ENCODE measurements at regions not wholly inside any gene's neighbourhood (a gene's known extent, or its start where the extent isn't known, plus 50 kb on each side); places are given as distances from the start of the nearest gene placed in this dataset.

DNA sequence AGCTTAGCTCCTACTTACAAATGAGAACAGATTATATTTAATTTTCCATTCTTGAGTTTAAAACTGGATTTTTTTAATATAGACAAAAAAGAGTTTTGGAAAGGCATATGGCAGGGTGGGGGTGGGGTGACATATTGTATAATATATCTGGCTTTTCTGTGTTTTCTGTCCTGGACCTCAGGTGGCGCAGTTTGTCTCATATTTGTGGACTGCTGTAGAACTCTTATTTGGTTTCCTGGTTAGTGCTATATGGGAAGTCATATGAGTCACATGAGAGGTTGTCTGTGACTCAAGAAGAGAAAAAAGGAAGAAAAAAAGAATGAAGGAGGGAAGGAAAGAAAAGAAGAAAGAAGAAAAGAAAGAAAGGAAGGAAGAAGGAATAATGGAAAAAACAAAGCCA, 131.8 kb downstream of the CLVS2 start:
- in situ Hi-C loops (cut with HindIII; ENCODE audit: low pct_ligation_motif_present, low pct_unique_long_range_greater_than_20kb, low sequenced_read_pairs) = no loop called here
- peak; percentile 6 for DNase-seq

DNA sequence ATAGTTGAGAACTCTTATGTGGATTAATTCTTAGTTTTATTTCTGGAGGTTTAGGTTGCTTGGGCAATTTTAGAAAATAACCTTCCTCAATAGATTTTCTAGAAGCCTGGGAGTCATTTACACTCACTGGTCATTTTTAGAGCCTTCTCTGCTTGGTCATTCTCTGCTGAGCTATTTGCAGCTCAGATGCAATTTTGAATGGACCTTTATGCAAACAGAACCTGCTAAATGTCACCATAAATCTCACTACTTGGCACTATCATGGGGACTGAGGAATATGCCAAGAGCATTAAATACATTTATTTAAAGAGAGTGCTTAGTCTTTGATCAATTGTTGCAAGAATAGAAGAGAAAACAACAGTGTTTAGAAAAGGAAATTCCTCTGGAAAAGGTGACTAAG, 154.0 kb downstream of the CLVS2 start:
- in situ Hi-C loops (cut with HindIII; ENCODE audit: low pct_ligation_motif_present, low pct_unique_long_range_greater_than_20kb, low sequenced_read_pairs) = no loop called here
- DNase-seq = no peak

DNA sequence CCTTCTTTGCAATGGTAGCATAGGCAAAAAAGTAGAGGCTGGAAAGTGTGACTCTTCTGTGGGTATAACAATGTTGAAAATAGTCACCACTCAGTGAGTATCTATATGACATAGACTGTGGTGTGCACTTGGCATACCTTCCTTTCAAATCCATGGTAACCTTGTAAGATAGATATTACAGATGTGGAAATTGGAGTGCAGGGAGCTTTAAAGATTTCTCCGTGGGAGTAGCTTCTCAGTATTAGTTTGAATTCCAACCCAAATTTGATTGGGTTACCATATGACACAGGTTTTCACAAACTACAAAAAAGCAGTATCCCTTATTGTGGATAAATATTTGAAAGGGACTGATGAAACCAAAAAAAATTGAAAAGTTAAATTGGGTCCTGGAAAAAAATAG, 163.8 kb downstream of the CLVS2 start:
- DNase-seq = no peak
- in situ Hi-C loops (cut with HindIII; ENCODE audit: low pct_ligation_motif_present, low pct_unique_long_range_greater_than_20kb, low sequenced_read_pairs) = no loop called here
